ENCODE measurements at regions not wholly inside any gene's neighbourhood (a gene's known extent, or its start where the extent isn't known, plus 50 kb on each side); places are given as distances from the start of the nearest gene placed in this dataset.
"Not testable (repeated sequence)": the region's sequence is repeated elsewhere in the genome, so short reads cannot be mapped to it uniquely, and the experiment has no call there.

DNA sequence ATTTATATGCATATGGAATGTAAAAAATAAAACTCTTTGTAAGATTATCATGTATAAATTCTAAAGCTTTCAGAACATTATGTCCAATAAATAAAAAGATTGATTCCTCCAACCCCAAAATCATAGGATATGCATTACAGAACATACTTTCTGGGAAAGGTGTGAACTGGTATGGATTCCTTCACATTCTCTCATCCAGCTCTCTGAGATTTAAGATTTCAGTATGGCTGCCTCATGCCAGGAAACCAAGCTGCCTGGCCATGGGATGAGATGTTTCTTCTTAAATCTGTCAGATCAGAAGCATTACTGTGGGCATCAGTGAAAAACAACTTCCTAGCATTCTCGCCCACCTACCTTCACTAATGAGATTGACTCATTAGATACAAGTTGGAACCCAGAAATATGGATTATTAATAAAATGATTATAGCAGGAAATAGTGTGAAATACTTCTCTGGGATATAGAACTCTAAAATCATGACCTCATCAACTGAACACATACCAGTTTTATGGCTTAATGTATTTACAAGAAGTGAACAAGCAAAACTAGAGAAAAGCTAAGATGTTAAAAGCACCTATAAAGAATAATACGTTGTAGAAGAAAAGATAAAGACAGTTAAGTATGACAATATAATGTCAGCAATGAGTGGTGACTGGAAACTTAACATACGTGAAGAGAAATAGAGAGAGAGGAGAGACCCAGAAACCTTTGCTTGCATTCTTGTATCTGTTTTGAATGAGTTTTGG is 171.6 kb upstream of the PHACTR1 start:
- H3K9ac ChIP-seq (ENCODE audit: low read length), result no peak overlapping the region
- H2AFZ ChIP-seq (ENCODE audit: low read length), result no peak overlapping the region
- no peak for DNase-seq
- no peak overlapping the region for H3K27ac ChIP-seq (ENCODE audit: low read length)
- H3K9me2 ChIP-seq (replicated peaks; ENCODE audit: insufficient read depth, low read length), result no peaks in the 10 kb centered on the region
- no peaks in the 10 kb centered on the region for H4K20me1 ChIP-seq (ENCODE audit: insufficient read depth, low read depth, low read length)
- H3K79me2 ChIP-seq (ENCODE audit: low read length), result no peaks in the 10 kb centered on the region
- no peaks in the 10 kb centered on the region for H3K36me3 ChIP-seq (ENCODE audit: insufficient read depth, low read length)
- no peak overlapping the region for H3K4me3 ChIP-seq (ENCODE audit: low read length)
- H3K27me3 ChIP-seq (ENCODE audit: low read length), result no peaks in the 10 kb centered on the region
- no peaks in the 10 kb centered on the region for H3K4me1 ChIP-seq (ENCODE audit: low read length)
- H3K9me3 ChIP-seq (ENCODE audit: low read length), result no peaks in the 10 kb centered on the region
- H3K4me2 ChIP-seq (ENCODE audit: low read depth, low read length, poor library complexity, severe bottlenecking), result no peak overlapping the region

DNA sequence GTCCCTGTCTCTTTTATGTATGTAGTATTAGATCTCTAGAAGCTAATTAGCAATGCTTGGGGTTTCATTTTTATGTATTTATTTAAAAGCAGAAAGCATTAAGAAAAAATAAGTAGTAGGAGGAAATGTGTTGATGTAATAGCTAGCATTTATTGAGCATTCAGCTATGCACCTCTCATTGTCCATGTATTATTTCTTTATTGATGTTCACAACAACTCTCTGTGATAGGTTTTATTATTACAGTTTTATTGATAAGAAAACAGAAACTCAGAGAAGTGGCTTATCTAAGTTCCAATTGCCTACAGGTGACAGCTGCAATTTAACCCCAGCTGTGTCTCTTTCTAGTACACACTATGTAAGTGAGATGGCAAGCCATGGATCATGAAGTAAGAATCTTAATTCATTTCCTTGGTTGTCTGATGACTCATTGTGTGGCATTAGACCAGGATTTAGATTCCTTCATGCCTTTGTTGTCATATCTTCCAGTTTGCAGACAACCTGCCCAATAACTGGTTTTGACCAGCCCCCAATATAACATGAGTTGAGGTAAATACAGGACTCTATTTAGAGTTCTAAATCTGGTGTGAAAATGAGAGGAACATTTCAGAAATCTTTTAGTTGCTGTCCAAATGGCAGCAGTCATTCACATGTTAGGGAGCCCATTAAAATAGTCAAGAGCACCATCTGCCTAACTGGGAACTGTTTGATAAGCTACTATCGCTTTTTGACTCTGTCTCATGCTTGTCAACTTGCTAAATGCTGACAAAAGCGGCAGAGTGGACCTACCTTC is 170.8 kb upstream of the PHACTR1 start:
- H3K27ac ChIP-seq (ENCODE audit: low read length), result no peak overlapping the region
- H3K36me3 ChIP-seq (ENCODE audit: insufficient read depth, low read length), result no peaks in the 10 kb centered on the region
- no peak overlapping the region for H2AFZ ChIP-seq (ENCODE audit: low read length)
- H3K79me2 ChIP-seq (ENCODE audit: low read length), result no peaks in the 10 kb centered on the region
- DNase-seq, result no peak
- no peaks in the 10 kb centered on the region for H3K9me3 ChIP-seq (ENCODE audit: low read length)
- H3K4me1 ChIP-seq (ENCODE audit: low read length), result no peaks in the 10 kb centered on the region
- H4K20me1 ChIP-seq (ENCODE audit: insufficient read depth, low read depth, low read length), result no peaks in the 10 kb centered on the region
- no peak overlapping the region for H3K4me3 ChIP-seq (ENCODE audit: low read length)
- H3K27me3 ChIP-seq (ENCODE audit: low read length), result no peaks in the 10 kb centered on the region
- H3K4me2 ChIP-seq (ENCODE audit: low read depth, low read length, poor library complexity, severe bottlenecking), result no peak overlapping the region
- no peak overlapping the region for H3K9ac ChIP-seq (ENCODE audit: low read length)
- no peaks in the 10 kb centered on the region for H3K9me2 ChIP-seq (replicated peaks; ENCODE audit: insufficient read depth, low read length)

DNA sequence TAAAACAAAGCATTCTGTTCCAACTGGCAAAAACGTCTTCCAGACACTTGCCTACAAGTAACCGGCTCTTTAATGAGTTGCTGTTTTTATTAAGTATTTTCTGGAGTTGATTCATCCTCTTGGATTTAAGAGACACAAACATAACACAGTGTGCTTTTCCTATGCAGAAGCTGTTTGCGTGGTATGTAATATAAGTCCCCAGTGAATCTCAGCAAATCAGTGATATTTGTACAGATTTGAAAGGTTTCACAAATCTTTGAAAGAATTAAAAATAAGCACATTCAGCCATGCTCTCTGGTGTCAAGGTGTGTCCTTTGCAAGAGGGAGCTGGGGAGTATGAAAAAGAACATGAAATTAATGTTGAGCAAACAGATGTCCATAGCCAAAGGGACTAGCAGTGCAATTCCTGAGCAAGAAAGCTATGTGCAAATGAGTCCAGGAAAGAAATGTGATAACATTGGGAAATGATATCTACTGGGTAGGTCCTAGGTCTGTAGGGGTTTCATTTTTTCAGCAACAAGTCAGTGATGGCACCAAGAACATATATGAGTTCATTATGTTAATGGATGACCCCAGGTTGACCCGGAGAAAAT is 170.1 kb upstream of the PHACTR1 start:
- Histone ChIP-seq H3K27ac (ENCODE audit: low read length) (no peak overlapping the region), H2AFZ (ENCODE audit: low read length) (no peak overlapping the region), H4K20me1 (ENCODE audit: insufficient read depth, low read depth, low read length) (no peaks in the 10 kb centered on the region), H3K4me1 (ENCODE audit: low read length) (no peaks in the 10 kb centered on the region), H3K4me3 (ENCODE audit: low read length) (no peak overlapping the region), H3K79me2 (ENCODE audit: low read length) (no peaks in the 10 kb centered on the region), H3K9ac (ENCODE audit: low read length) (no peak overlapping the region), H3K9me3 (ENCODE audit: low read length) (no peaks in the 10 kb centered on the region), H3K9me2 (replicated peaks; ENCODE audit: insufficient read depth, low read length) (no peaks in the 10 kb centered on the region), H3K4me2 (ENCODE audit: low read depth, low read length, poor library complexity, severe bottlenecking) (no peak overlapping the region), H3K27me3 (ENCODE audit: low read length) (no peaks in the 10 kb centered on the region), H3K36me3 (ENCODE audit: insufficient read depth, low read length) (no peaks in the 10 kb centered on the region)
- DNase-seq, result no peak

DNA sequence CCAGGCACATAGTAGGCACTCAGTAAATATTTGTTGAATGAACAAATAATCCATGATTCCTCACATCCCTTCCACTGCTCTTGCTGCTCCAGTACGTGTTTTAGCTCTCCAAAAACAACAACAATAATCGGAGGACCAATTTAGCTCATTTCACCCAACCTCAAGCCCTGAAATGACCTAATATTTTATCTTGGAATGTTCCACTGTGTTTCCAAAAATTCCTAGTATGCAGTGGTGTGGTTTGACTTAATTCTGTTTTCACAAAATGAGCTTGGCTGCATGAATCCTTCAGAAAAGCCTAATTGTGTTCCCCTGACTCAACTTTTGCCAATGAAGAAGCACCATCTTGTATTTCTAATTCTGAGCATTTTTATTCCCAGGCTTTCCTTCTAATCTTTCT is 168.0 kb upstream of the PHACTR1 start:
- Histone ChIP-seq H3K27me3 (ENCODE audit: low read length) (no peaks in the 10 kb centered on the region), H4K20me1 (ENCODE audit: insufficient read depth, low read depth, low read length) (no peaks in the 10 kb centered on the region), H3K79me2 (ENCODE audit: low read length) (no peaks in the 10 kb centered on the region), H2AFZ (ENCODE audit: low read length) (no peak overlapping the region), H3K9ac (ENCODE audit: low read length) (no peak overlapping the region), H3K9me2 (replicated peaks; ENCODE audit: insufficient read depth, low read length) (no peaks in the 10 kb centered on the region), H3K27ac (ENCODE audit: low read length) (no peak overlapping the region), H3K36me3 (ENCODE audit: insufficient read depth, low read length) (no peaks in the 10 kb centered on the region), H3K4me3 (ENCODE audit: low read length) (no peak overlapping the region), H3K9me3 (ENCODE audit: low read length) (no peaks in the 10 kb centered on the region), H3K4me1 (ENCODE audit: low read length) (no peaks in the 10 kb centered on the region), H3K4me2 (ENCODE audit: low read depth, low read length, poor library complexity, severe bottlenecking) (no peak overlapping the region)
- no peak for DNase-seq

DNA sequence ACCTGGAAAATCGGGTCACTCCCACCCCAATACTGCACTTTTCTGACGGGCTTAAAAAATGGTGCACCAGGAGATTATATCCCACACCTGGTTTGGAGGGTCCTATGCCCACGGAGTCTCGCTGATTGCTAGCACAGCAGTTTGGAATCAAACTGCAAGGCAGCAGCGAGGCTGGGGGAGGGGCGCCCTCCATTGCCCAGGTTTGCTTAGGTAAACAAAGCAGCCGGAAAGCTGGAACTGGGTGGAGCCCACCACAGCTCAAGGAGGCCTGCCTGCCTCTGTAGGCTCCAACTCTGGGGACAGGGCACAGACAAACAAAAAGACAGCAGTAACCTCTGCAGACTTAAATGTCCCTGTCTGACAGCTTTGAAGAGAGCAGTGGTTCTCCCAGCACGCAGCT is 167.1 kb upstream of the PHACTR1 start:
- DNase-seq; H3K9me3 ChIP-seq (ENCODE audit: low read length); H3K79me2 ChIP-seq (ENCODE audit: low read length): not testable (repeated sequence)

DNA sequence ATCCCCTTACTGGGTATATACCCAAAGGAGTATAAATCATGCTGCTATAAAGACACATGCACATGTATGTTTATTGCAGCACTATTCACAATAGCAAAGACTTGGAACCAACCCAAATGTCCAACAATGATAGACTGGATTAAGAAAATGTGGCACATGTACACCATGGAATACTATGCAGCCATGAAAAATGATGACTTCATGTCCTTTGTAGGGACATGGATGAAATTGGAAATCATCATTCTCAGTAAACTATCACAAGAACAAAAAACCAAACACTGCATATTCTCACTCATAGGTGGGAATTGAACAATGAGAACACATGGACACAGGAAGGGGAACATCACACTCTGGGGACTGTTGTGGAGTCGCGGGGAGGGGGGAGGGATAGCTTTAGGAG is 161.7 kb upstream of the PHACTR1 start:
- H4K20me1 ChIP-seq (ENCODE audit: insufficient read depth, low read depth, low read length); H3K4me2 ChIP-seq (ENCODE audit: low read depth, low read length, poor library complexity, severe bottlenecking); H3K27me3 ChIP-seq (ENCODE audit: low read length): not testable (repeated sequence)

More for the DNA sequence above, 167.1 kb upstream of the PHACTR1 start:
- H3K36me3 ChIP-seq (ENCODE audit: insufficient read depth, low read length); H3K9ac ChIP-seq (ENCODE audit: low read length); H3K4me3 ChIP-seq (ENCODE audit: low read length); H3K9me2 ChIP-seq (replicated peaks; ENCODE audit: insufficient read depth, low read length); H2AFZ ChIP-seq (ENCODE audit: low read length); H4K20me1 ChIP-seq (ENCODE audit: insufficient read depth, low read depth, low read length); H3K4me1 ChIP-seq (ENCODE audit: low read length); H3K27me3 ChIP-seq (ENCODE audit: low read length); H3K4me2 ChIP-seq (ENCODE audit: low read depth, low read length, poor library complexity, severe bottlenecking); H3K27ac ChIP-seq (ENCODE audit: low read length): not testable (repeated sequence)

DNA sequence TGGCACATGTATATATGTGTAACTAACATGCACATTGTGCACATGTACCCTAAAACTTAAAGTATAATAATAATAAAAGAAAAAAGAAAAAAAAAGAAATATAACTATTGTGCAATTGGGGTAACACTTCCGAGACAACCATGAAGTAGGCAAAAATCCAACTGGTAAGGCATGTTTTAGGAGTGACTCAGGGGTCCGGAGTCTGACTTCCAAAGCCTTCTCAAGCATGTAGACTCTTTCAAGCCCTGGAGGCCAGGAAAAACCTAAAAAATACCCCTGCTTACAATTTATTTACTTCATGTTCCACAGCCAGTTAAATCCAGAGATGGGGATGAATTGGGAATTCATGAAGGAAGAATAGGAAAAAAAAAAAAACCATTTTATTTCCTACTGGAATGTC is 161.3 kb upstream of the PHACTR1 start:
- Histone ChIP-seq H2AFZ (ENCODE audit: low read length) (no peak overlapping the region), H3K4me2 (ENCODE audit: low read depth, low read length, poor library complexity, severe bottlenecking) (no peak overlapping the region), H3K27ac (ENCODE audit: low read length) (no peak overlapping the region), H3K36me3 (ENCODE audit: insufficient read depth, low read length) (no peaks in the 10 kb centered on the region), H4K20me1 (ENCODE audit: insufficient read depth, low read depth, low read length) (no peaks in the 10 kb centered on the region), H3K9me2 (replicated peaks; ENCODE audit: insufficient read depth, low read length) (no peaks in the 10 kb centered on the region), H3K79me2 (ENCODE audit: low read length) (no peaks in the 10 kb centered on the region), H3K4me3 (ENCODE audit: low read length) (no peak overlapping the region), H3K9ac (ENCODE audit: low read length) (no peak overlapping the region), H3K27me3 (ENCODE audit: low read length) (no peaks in the 10 kb centered on the region), H3K9me3 (ENCODE audit: low read length) (no peaks in the 10 kb centered on the region), H3K4me1 (ENCODE audit: low read length) (no peaks in the 10 kb centered on the region)
- DNase-seq, result no peak

More for the DNA sequence above, 161.7 kb upstream of the PHACTR1 start:
- H3K4me1 ChIP-seq (ENCODE audit: low read length); H3K4me3 ChIP-seq (ENCODE audit: low read length); H3K27ac ChIP-seq (ENCODE audit: low read length); H3K36me3 ChIP-seq (ENCODE audit: insufficient read depth, low read length); DNase-seq; H3K9me2 ChIP-seq (replicated peaks; ENCODE audit: insufficient read depth, low read length); H2AFZ ChIP-seq (ENCODE audit: low read length); H3K79me2 ChIP-seq (ENCODE audit: low read length); H3K9me3 ChIP-seq (ENCODE audit: low read length); H3K9ac ChIP-seq (ENCODE audit: low read length): not testable (repeated sequence)

DNA sequence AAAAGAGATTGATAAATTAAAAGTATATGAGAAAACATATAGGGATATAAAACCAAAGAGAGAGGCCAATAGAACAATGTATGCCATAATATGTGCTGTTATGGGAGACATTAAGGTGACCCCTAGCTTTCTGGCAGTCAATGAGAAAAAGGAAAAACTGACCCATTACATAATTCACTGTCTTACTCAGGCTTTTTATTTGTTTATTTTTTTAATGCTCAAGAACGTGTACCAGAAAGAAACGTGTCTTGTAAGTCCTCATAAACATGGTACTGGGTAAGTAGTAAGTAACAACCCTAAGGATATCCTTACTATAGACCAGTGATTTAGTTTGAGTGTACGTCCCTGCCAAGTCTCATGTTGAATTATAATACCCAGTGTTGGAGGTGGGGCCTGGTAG is 160.8 kb upstream of the PHACTR1 start:
- H3K4me2 ChIP-seq (ENCODE audit: low read depth, low read length, poor library complexity, severe bottlenecking), result no peak overlapping the region
- H3K79me2 ChIP-seq (ENCODE audit: low read length), result no peaks in the 10 kb centered on the region
- H2AFZ ChIP-seq (ENCODE audit: low read length), result no peak overlapping the region
- H3K9ac ChIP-seq (ENCODE audit: low read length), result no peak overlapping the region
- no peaks in the 10 kb centered on the region for H3K9me3 ChIP-seq (ENCODE audit: low read length)
- no peaks in the 10 kb centered on the region for H3K4me1 ChIP-seq (ENCODE audit: low read length)
- H3K27ac ChIP-seq (ENCODE audit: low read length), result no peak overlapping the region
- no peak for DNase-seq
- no peaks in the 10 kb centered on the region for H4K20me1 ChIP-seq (ENCODE audit: insufficient read depth, low read depth, low read length)
- H3K36me3 ChIP-seq (ENCODE audit: insufficient read depth, low read length), result no peaks in the 10 kb centered on the region
- no peak overlapping the region for H3K4me3 ChIP-seq (ENCODE audit: low read length)
- H3K27me3 ChIP-seq (ENCODE audit: low read length), result no peaks in the 10 kb centered on the region
- no peaks in the 10 kb centered on the region for H3K9me2 ChIP-seq (replicated peaks; ENCODE audit: insufficient read depth, low read length)
